ENCODE measurements at regions not wholly inside any gene's neighbourhood (a gene's known extent, or its start where the extent isn't known, plus 50 kb on each side); places are given as distances from the start of the nearest gene placed in this dataset.

DNA sequence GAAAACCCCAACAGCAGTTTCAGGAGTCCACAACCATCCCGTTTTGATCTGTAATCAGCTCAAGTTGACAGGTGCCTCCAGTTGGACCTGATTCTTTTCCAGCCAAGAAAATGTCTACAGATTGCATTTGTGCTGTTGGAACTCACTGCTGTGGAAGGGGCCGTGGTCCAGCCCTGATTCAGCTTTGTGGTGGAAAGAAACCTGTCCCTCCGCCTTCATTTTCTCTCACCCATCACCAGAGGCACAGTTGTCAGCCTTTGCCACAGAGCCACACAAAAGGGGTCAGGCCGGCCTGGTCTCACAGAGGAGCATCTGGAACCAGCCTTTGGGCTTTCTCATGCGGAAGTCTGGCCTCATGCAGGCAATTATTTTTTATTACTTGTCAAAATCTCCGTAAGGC, 483.6 kb downstream of the GADD45G start:
- TF ChIP-seq, protein P1, sequence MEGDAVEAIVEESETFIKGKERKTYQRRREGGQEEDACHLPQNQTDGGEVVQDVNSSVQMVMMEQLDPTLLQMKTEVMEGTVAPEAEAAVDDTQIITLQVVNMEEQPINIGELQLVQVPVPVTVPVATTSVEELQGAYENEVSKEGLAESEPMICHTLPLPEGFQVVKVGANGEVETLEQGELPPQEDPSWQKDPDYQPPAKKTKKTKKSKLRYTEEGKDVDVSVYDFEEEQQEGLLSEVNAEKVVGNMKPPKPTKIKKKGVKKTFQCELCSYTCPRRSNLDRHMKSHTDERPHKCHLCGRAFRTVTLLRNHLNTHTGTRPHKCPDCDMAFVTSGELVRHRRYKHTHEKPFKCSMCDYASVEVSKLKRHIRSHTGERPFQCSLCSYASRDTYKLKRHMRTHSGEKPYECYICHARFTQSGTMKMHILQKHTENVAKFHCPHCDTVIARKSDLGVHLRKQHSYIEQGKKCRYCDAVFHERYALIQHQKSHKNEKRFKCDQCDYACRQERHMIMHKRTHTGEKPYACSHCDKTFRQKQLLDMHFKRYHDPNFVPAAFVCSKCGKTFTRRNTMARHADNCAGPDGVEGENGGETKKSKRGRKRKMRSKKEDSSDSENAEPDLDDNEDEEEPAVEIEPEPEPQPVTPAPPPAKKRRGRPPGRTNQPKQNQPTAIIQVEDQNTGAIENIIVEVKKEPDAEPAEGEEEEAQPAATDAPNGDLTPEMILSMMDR (IDR thresholded peaks at IDR 0.05; ENCODE audit: low read length), result no peak
- no peak for TF ChIP-seq EZH2phosphoT487 (IDR thresholded peaks at IDR 0.05; ENCODE audit: low read length)
